ENCODE measurements at regions not wholly inside any gene's neighbourhood (a gene's known extent, or its start where the extent isn't known, plus 50 kb on each side); places are given as distances from the start of the nearest gene placed in this dataset.

DNA sequence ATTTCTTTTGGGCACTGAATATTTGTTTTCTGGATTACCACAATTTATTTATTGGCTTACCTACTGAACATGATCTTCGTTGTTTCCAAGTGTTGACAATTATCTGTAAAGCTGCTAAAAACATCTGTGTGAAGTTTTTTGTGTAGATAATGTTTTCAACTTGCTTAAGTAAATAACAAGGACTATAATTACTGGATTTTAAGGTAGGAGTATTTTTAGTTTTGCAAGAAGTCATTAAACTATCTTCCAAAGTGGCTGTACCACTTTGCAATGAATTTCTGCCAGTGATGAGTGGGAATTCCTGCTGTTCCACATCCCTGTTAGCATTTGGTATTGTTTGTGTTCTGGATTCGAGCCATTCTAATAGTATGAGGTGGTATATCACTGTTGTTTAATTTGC, 702.2 kb downstream of the MECOM start:
- Histone ChIP-seq H3K27me3 (no peaks in the 10 kb centered on the region), H3K9me3 (no peaks in the 10 kb centered on the region), H3K4me3 (no peak overlapping the region), H3K4me1 (no peaks in the 10 kb centered on the region), H3K27ac (no peak overlapping the region), H3K36me3 (ENCODE audit: low read depth, missing control alignments) (no peaks in the 10 kb centered on the region)
- intact Hi-C loops (cut with DNase I; ENCODE audit: low total_unique reads), result no loop called here
- TF ChIP-seq, protein P1, sequence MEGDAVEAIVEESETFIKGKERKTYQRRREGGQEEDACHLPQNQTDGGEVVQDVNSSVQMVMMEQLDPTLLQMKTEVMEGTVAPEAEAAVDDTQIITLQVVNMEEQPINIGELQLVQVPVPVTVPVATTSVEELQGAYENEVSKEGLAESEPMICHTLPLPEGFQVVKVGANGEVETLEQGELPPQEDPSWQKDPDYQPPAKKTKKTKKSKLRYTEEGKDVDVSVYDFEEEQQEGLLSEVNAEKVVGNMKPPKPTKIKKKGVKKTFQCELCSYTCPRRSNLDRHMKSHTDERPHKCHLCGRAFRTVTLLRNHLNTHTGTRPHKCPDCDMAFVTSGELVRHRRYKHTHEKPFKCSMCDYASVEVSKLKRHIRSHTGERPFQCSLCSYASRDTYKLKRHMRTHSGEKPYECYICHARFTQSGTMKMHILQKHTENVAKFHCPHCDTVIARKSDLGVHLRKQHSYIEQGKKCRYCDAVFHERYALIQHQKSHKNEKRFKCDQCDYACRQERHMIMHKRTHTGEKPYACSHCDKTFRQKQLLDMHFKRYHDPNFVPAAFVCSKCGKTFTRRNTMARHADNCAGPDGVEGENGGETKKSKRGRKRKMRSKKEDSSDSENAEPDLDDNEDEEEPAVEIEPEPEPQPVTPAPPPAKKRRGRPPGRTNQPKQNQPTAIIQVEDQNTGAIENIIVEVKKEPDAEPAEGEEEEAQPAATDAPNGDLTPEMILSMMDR (IDR thresholded peaks at IDR 0.05), result no peak
- TF ChIP-seq POLR2A (IDR thresholded peaks at IDR 0.05), result no peak
- no peak for DNase-seq
- WGBS, 2 donors, result 77 to 85% methylated on average over 2 of the region's 2 CpGs

- Histone ChIP-seq H3K9me3 (no peaks in the 10 kb centered on the region), H3K36me3 (ENCODE audit: low read depth, missing control alignments) (no peaks in the 10 kb centered on the region), H3K4me3 (no peak overlapping the region), H3K27me3 (no peaks in the 10 kb centered on the region), H3K4me1 (no peaks in the 10 kb centered on the region), H3K27ac (no peak overlapping the region)
- DNase-seq, result no peak
- WGBS, 2 donors, result 96% methylated on average over 3 of the region's 3 CpGs
- TF ChIP-seq, protein P1 (IDR thresholded peaks at IDR 0.05), result no peak
- no peak for TF ChIP-seq POLR2A (IDR thresholded peaks at IDR 0.05)
- intact Hi-C loops (cut with DNase I; ENCODE audit: low total_unique reads), result no loop called here
These were observed 703.8 kb downstream of the MECOM start for GRCh38 chr3:168959731-168960130.

GRCh38 chr3:168958466-168958865, 705.0 kb downstream of the MECOM start:
- no peak overlapping the region for H3K4me3 ChIP-seq
- no peak overlapping the region for H3K27ac ChIP-seq
- 75 to 90% methylated on average over 3 of the region's 3 CpGs for WGBS, 2 donors
- no peaks in the 10 kb centered on the region for H3K27me3 ChIP-seq
- no peaks in the 10 kb centered on the region for H3K4me1 ChIP-seq
- no peak for DNase-seq
- no peak for TF ChIP-seq POLR2A (IDR thresholded peaks at IDR 0.05)
- TF ChIP-seq, protein P1 (IDR thresholded peaks at IDR 0.05), result no peak
- intact Hi-C loops (cut with DNase I; ENCODE audit: low total_unique reads), result no loop called here
- no peaks in the 10 kb centered on the region for H3K36me3 ChIP-seq (ENCODE audit: low read depth, missing control alignments)
- no peaks in the 10 kb centered on the region for H3K9me3 ChIP-seq

DNA sequence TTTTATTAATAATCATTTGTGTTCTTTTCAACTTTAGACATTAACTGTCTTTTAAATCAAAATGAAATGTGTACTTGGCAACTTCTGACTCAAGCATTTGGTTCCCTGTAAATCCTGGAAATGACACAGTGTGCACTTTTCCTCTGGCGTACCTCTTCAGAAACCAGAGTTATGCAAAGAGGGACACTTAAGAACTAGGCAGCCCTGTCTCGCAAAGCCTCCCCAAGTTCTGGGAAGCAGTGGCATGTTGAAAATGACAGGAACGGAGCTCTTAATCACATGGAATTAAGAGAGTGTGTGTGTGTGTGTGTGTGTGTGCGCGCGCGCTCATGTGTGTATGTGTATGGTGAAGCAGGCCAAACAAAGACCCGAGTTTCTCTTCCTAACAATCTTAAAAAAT, 707.4 kb downstream of the MECOM start:
- intact Hi-C loops (cut with DNase I; ENCODE audit: low total_unique reads), result no loop called here
- Histone ChIP-seq H3K4me3 (no peak overlapping the region), H3K27me3 (no peaks in the 10 kb centered on the region), H3K36me3 (ENCODE audit: low read depth, missing control alignments) (no peaks in the 10 kb centered on the region), H3K27ac (no peak overlapping the region), H3K4me1 (no peaks in the 10 kb centered on the region), H3K9me3 (no peaks in the 10 kb centered on the region)
- no peak for DNase-seq
- TF ChIP-seq, protein P1 (IDR thresholded peaks at IDR 0.05), result no peak
- no peak for TF ChIP-seq POLR2A (IDR thresholded peaks at IDR 0.05)
- WGBS, 2 donors, result 73 to 80% methylated on average over 8 of the region's 8 CpGs

- no peak for DNase-seq
- no peaks in the 10 kb centered on the region for H3K9me3 ChIP-seq
- H3K27ac ChIP-seq, result no peak overlapping the region
- TF ChIP-seq, protein P1 (IDR thresholded peaks at IDR 0.05), result no peak
- TF ChIP-seq POLR2A (IDR thresholded peaks at IDR 0.05), result no peak
- no peaks in the 10 kb centered on the region for H3K4me1 ChIP-seq
- 46 to 54% methylated on average over 4 of the region's 4 CpGs for WGBS, 2 donors
- no peaks in the 10 kb centered on the region for H3K36me3 ChIP-seq (ENCODE audit: low read depth, missing control alignments)
- H3K27me3 ChIP-seq, result no peaks in the 10 kb centered on the region
- intact Hi-C loops (cut with DNase I; ENCODE audit: low total_unique reads), result no loop called here
- H3K4me3 ChIP-seq, result no peak overlapping the region
These were observed 711.0 kb downstream of the MECOM start for GRCh38 chr3:168952551-168952950.

Measured in testis (tissue), 2 donors.